GM18870 (cell line): ENCODE measurements at regions not wholly inside any gene's neighbourhood (a gene's known extent, or its start where the extent isn't known, plus 50 kb on each side); places are given as distances from the start of the nearest gene placed in this dataset.

Experiments
- ATAC-seq: cut with Tn5 transposase; IDR thresholded peaks from one replicate; pipeline ENCODE4 v1.9.1; 2021; ENCODE audit warnings: moderate library complexity; ENCODE audit not compliant: unreplicated experiment

GRCh38 chr17:14959106-14959648 lies 305.9 kb downstream of the PMP22 start:
- no peak for ATAC-seq

- no peak for ATAC-seq
Observed at GRCh38 chr17:14953405-14953804, 311.7 kb downstream of the PMP22 start.

GRCh38 chr17:14950686-14951085 lies 314.4 kb downstream of the PMP22 start:
- no peak for ATAC-seq

GRCh38 chr17:14950216-14950615 lies 314.9 kb downstream of the PMP22 start:
- ATAC-seq: no peak

DNA sequence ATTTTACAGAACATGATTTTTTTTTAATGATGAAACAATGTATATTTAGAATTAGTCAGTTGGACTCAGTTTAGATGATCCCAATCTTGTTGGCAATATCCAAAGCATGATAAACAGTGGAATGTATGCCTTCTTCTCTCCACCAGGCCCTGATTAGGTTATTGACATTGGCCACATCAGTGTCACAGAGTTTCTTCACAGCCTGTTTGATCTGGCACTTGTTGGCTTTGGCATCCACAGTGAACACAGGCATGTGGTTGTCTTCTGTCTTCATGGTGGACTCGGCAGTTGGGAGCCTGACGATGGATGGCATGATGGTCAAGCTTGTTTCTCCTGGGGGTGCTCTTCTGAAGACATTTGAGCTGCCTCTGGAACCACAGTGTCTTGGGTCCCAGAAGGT lies 317.5 kb downstream of the PMP22 start:
- no peak for ATAC-seq

- no peak for ATAC-seq
Observed at GRCh38 chr17:14946481-14946880, 318.6 kb downstream of the PMP22 start.

- no peak for ATAC-seq
Observed at GRCh38 chr17:14942526-14943190, 322.5 kb downstream of the PMP22 start.

- no peak for ATAC-seq
Observed at GRCh38 chr17:14940938-14941265, 324.2 kb downstream of the PMP22 start.

GRCh38 chr17:14940108-14940937 lies 324.8 kb downstream of the PMP22 start:
- no peak for ATAC-seq

DNA sequence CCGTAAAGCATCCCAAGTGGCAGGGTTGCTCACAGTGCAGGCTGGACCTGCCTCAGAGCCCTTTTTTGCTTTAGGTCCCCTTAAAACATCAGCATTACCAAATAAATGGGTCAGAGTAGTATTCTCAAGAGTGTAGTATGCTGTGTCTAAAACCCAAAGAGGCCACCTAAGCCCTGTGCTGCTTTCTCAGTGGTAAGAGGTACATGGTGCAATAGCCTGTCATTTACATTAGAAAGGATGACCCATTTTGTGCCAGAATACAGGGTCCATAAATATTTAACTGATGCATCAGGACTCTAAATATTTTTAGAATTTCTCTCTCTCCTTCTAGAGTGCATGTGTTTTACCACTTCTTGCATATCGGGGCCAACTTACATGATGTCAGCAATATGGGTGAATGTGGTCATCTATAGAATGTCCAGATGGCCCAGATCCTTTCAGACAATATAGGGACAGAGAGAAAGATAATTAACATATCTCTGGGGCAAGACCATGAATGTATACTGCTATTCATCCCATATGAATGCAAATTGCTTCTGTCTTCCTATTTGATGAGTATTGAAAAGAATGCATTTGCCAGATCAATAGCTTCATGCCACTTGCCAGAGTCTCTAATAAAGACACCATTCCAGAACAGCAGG lies 329.2 kb downstream of the PMP22 start:
- ATAC-seq: no peak

- no peak for ATAC-seq
Observed at GRCh38 chr17:14935139-14935841, 329.8 kb downstream of the PMP22 start.

- ATAC-seq: no peak
Observed at GRCh38 chr17:14933676-14934075, 331.4 kb downstream of the PMP22 start.

- no peak for ATAC-seq
Observed at GRCh38 chr17:14926526-14927122, 338.5 kb downstream of the PMP22 start.

- no peak for ATAC-seq
Observed at GRCh38 chr17:14926073-14926472, 339.1 kb downstream of the PMP22 start.

DNA sequence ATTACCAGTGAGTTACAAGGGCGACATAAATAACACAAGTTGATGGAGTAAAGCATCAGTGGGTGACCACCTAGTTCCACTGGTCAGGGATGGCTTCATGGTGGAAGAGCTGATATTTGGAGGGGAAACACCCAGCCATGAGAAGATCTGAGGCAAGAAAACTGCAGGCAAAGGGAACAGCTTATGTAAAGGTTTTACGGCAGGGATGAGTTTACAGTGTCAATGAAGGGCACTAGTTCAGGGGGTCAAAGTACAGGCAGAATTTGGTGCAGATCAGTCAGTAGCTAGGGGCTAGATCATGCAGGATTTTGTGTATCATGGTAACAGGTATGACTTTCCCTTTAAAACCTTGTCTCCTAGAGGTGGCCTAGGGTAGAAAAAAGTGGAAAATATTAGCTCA lies 339.6 kb downstream of the PMP22 start:
- no peak for ATAC-seq

DNA sequence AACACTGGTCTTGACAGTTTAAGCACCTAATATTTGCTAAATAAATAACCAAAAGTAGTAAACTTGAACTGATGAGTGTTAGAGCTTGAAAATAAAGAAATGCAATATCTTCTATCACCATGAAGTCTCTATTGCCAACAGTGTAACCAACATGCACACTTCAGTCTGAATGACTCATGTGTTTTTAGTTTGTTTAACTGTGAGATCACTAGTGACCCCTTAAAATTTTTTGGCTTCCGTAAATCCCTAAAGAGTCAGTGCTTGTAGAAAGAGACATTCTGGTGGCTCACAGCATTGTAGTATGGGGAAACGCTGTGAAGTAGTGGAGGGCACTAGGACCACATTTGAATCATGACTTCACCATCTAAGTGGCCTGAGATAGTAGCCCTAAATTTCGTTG lies 341.1 kb downstream of the PMP22 start:
- no peak for ATAC-seq

DNA sequence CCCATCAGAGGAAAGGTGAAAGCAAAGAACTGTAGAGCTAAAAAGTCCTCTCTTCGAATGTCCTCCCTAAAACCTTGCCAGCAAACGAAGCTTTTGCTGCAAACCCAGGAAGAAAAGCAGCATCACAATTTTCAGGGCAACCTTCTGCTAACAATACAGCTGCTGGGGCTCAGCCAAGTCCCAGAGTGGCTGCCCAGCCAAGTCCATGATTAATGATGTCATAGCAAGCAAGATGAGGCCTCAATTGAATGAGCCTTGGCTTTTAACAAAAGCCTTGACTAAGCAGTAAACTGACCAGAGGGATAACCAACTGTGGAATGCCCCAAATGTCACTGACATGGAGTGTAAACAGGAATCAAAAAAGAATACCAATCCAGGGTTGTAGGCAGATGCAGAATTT lies 342.7 kb downstream of the PMP22 start:
- ATAC-seq: no peak

- no peak for ATAC-seq
Observed at GRCh38 chr17:14921936-14922335, 343.2 kb downstream of the PMP22 start.

GRCh38 chr17:14919631-14920213 lies 345.4 kb downstream of the PMP22 start:
- no peak for ATAC-seq

GRCh38 chr17:14919094-14919493 lies 346.0 kb downstream of the PMP22 start:
- no peak for ATAC-seq
